ENCODE measurements at regions not wholly inside any gene's neighbourhood (a gene's known extent, or its start where the extent isn't known, plus 50 kb on each side); places are given as distances from the start of the nearest gene placed in this dataset.
"Not testable (repeated sequence)": the region's sequence is repeated elsewhere in the genome, so short reads cannot be mapped to it uniquely, and the experiment has no call there.

DNA sequence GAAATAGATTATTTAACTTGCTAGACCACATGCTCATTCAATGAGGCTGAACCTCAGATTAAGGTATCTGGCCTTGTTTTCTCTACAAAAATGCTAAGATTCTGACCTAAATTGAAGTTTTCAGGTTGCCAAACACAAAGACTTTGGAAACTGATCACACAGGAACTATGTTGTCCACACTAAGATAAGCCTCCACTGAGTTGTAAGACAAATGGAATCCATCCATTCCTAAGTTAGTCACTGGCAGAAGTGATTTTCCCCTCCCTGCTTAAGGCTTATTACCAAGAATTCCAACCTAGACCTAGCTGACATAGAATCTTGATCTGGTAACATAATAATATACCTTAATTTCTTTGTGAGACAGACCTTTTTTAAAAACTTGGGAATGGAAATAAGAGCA lies 608.1 kb downstream of the TENT5A start:
- CTCF ChIA-PET = no interaction called here
- intact Hi-C loops (cut with micrococcal nuclease) = no loop called here
- Mint-ChIP-seq H3K4me1 (ENCODE audit: low read depth) (no peaks in the 10 kb centered on the region), H3K4me3 (no peak overlapping the region), H3K27me3 (ENCODE audit: low read depth) (no peaks in the 10 kb centered on the region), H3K9me3 (no peaks in the 10 kb centered on the region), H3K27ac (no peak overlapping the region), H3K36me3 (ENCODE audit: low read depth) (no peaks in the 10 kb centered on the region)
- DNase-seq = no peak

DNA sequence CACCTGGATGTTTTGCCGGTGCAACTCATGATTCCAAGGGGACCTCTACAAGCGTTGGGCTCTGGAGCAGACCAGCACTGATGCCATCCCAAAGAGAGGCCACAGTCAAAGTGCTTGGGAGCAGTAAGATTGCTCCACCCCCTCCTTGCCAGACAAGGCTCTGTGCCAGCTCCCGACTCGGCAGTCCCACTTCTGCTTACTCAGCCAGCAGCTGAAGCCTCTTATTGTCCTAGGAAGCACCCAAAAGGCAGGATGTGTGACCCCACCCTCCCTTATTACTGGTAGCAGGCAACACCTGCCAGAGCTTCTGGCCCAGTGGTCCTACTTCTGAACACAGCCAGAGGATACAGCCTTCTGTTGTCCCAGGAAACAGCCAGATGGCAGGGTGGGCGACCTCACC lies 614.2 kb downstream of the TENT5A start:
- Mint-ChIP-seq H3K4me1 (ENCODE audit: low read depth) (no peaks in the 10 kb centered on the region), H3K9me3 (no peaks in the 10 kb centered on the region), H3K4me3 (no peak overlapping the region)

DNA sequence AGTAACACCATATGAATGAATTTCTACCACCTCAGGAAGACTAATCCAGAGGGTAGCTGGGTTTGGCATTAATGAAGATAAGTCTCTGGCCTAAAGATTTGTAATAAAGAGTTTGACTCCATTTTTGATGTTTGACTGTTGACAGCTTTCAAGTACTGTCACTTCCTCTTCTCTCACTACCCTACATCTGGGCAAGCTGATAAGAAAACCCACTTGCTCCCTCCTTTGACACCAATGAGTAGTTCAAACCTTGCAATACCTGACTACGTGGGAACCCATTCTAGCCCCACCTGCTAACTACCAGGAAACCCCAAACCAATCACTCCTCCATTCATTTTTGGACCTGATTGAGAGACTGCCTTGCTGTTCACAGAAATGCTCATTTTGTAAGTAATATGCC lies 621.5 kb downstream of the TENT5A start:
- H3K36me3 Mint-ChIP-seq (ENCODE audit: low read depth) = no peaks in the 10 kb centered on the region
- intact Hi-C loops (cut with micrococcal nuclease) = no loop called here
- H3K4me1 Mint-ChIP-seq (ENCODE audit: low read depth) = no peaks in the 10 kb centered on the region
- no peak overlapping the region for H3K4me3 Mint-ChIP-seq
- no peaks in the 10 kb centered on the region for H3K27me3 Mint-ChIP-seq (ENCODE audit: low read depth)
- CTCF ChIA-PET = no interaction called here
- H3K27ac Mint-ChIP-seq = no peak overlapping the region
- DNase-seq = no peak
- H3K9me3 Mint-ChIP-seq = no peaks in the 10 kb centered on the region

More for the DNA sequence above, 614.2 kb downstream of the TENT5A start:
- CTCF ChIA-PET = no interaction called here
- no peak for DNase-seq
- H3K27ac Mint-ChIP-seq = no peak overlapping the region
- no peaks in the 10 kb centered on the region for H3K36me3 Mint-ChIP-seq (ENCODE audit: low read depth)
- H3K27me3 Mint-ChIP-seq (ENCODE audit: low read depth) = no peaks in the 10 kb centered on the region
- intact Hi-C loops (cut with micrococcal nuclease) = no loop called here

DNA sequence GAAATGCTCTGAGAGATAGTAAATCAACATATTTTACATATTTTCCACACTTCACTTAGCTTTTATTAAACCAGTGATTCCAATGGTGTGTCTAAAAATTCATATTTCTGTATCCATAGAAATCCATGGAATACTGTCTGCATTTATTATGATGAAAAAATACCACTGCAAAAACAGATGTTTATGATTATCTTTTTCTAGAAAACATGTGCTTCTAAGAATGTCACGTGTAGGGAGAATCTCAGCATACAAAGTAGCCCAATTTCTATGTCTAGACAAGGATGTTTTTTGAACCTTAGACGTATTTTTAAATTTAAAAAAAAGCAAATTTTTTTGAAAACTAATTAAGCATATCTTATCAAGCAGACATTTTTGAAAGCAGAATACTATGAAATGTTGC lies 622.4 kb downstream of the TENT5A start:
- H3K4me1 Mint-ChIP-seq (ENCODE audit: low read depth) = no peaks in the 10 kb centered on the region
- CTCF ChIA-PET = no interaction called here
- intact Hi-C loops (cut with micrococcal nuclease) = no loop called here

DNA sequence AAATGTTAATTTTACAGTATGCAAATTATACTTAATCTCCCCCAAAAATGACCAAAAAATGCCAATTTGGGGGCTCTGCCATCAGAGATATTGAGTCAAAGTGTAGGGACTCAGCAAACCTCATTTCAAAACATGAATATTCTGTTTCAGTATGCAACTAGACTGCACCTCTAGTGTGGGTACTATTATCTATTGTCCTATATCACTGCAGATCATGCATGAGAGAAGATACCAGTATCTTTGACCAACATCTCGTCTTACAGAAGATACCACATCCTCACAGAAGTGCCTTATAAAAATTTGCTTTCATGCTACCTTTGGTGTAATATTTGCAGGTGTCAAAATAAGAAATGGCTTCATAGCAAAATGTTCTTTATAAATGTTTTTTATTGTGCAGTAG lies 623.8 kb downstream of the TENT5A start:
- H3K4me3 Mint-ChIP-seq = no peak overlapping the region
- H3K27me3 Mint-ChIP-seq (ENCODE audit: low read depth) = no peaks in the 10 kb centered on the region
- no peak overlapping the region for H3K27ac Mint-ChIP-seq
- no peaks in the 10 kb centered on the region for H3K4me1 Mint-ChIP-seq (ENCODE audit: low read depth)
- H3K9me3 Mint-ChIP-seq = no peaks in the 10 kb centered on the region
- no peak for DNase-seq
- intact Hi-C loops (cut with micrococcal nuclease) = no loop called here
- H3K36me3 Mint-ChIP-seq (ENCODE audit: low read depth) = no peaks in the 10 kb centered on the region
- CTCF ChIA-PET = no interaction called here

More for the DNA sequence above, 622.4 kb downstream of the TENT5A start:
- Mint-ChIP-seq H3K9me3 (no peaks in the 10 kb centered on the region), H3K36me3 (ENCODE audit: low read depth) (no peaks in the 10 kb centered on the region), H3K27ac (no peak overlapping the region), H3K4me3 (no peak overlapping the region), H3K27me3 (ENCODE audit: low read depth) (no peaks in the 10 kb centered on the region)
- no peak for DNase-seq

DNA sequence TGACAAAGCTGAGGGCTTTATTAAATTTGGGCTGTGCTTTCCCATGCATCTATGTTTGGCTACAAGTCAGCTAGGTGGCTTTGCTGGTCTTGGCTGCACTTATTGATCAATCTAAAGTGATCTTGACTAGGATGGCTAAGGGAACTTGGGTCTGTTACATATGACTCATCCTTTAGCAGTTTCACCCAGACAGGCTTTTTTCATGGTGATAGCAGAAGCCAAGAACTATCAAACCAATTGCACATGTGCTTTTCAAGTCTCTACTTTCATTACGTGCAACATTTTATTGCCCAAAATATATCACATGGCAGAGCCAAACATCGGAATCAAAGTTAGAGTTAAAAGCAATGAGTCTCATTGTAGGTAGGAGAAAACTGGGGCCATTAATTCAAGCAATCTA lies 626.3 kb downstream of the TENT5A start:
- CTCF ChIA-PET = no interaction called here
- no peaks in the 10 kb centered on the region for H3K4me1 Mint-ChIP-seq (ENCODE audit: low read depth)
- no peaks in the 10 kb centered on the region for H3K27me3 Mint-ChIP-seq (ENCODE audit: low read depth)
- DNase-seq = no peak
- H3K9me3 Mint-ChIP-seq = no peaks in the 10 kb centered on the region
- no peak overlapping the region for H3K27ac Mint-ChIP-seq
- no peaks in the 10 kb centered on the region for H3K36me3 Mint-ChIP-seq (ENCODE audit: low read depth)
- no peak overlapping the region for H3K4me3 Mint-ChIP-seq
- intact Hi-C loops (cut with micrococcal nuclease) = no loop called here

DNA sequence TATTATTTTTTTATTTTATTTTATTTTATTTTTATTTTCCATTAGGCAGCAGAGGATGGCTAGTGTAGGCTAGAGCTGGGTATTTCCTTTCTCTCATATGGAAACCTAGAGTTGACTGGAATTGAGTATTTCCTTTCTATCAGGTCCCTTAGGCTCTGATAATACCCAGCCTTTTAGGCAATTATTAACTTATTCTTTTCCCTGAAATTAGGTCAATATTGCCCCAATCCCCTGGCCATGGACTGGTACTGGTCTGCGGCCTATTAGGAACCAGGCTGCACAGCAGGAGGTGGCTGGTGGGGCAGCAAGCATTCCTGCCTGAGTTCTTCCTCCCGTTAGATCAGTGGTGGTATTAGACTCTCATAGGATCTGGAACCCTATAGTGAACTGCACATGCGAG lies 632.2 kb downstream of the TENT5A start:
- intact Hi-C loops (cut with micrococcal nuclease) = no loop called here
- no peak overlapping the region for H3K4me3 Mint-ChIP-seq
- H3K4me1 Mint-ChIP-seq (ENCODE audit: low read depth) = no peaks in the 10 kb centered on the region
- no peaks in the 10 kb centered on the region for H3K27me3 Mint-ChIP-seq (ENCODE audit: low read depth)
- H3K27ac Mint-ChIP-seq = no peak overlapping the region
- DNase-seq = no peak
- CTCF ChIA-PET = no interaction called here
- H3K36me3 Mint-ChIP-seq (ENCODE audit: low read depth) = no peaks in the 10 kb centered on the region
- H3K9me3 Mint-ChIP-seq = no peaks in the 10 kb centered on the region

DNA sequence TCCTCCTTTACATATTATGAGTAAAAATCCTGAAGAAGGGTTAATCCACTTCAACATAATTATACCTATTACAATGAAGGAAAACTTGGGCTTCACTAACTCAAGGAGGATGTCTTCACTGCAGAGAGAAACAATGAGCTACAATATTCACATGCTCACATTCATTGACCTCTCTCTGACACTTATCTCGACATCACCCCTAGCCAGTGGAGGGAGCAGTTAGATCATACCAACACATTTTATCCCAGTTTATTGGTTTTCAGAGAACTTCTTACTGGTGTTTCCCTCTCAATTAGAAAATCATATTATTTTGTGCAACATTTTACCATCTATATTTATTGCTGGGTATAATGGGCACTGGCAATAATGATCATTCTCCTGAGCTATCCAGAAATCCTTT lies 646.5 kb downstream of the TENT5A start:
- Mint-ChIP-seq H3K27me3 (ENCODE audit: low read depth) (no peaks in the 10 kb centered on the region), H3K4me3 (no peak overlapping the region), H3K4me1 (ENCODE audit: low read depth) (no peaks in the 10 kb centered on the region), H3K9me3 (peaks cover 2% of the 10 kb centered on the region), H3K36me3 (ENCODE audit: low read depth) (no peaks in the 10 kb centered on the region), H3K27ac (no peak overlapping the region)
- intact Hi-C loops (cut with micrococcal nuclease) = no loop called here
- CTCF ChIA-PET = no interaction called here
- no peak for DNase-seq

DNA sequence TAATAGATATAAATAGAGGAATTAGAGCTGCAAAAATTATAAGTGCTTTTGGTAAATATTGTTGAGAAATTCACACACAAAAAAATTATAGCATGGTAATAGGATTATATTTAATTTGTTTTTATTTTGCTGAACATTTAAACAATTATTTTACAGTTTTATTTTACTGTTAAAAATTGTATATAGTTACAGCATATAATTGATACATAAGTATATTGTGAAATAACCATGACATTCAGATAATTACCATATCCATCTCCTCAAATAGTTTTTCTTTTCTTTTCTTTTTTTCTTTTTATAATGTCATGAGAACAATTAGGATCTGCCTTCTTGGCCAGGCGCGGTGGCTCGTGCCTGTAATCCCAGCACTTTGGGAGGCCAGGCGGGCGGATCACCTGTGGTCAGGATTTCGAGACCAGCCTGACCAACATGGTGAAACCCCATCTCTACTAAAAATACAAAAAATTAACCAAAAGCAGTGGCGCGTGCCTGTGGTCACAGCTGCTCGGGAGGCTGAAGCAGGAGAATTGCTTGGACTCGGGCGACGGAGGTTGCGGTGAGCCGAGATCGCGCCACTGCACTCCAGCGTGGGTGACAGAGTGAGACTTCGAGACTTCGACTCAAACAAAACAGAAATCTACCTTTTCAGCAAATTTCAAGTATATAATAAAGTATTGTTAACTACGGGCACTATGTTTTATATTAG lies 654.2 kb downstream of the TENT5A start:
- Mint-ChIP-seq H3K27me3 (ENCODE audit: low read depth) (no peaks in the 10 kb centered on the region), H3K4me1 (ENCODE audit: low read depth) (no peaks in the 10 kb centered on the region), H3K9me3 (peaks cover 8% of the 10 kb centered on the region), H3K27ac (no peak overlapping the region), H3K36me3 (ENCODE audit: low read depth) (no peaks in the 10 kb centered on the region), H3K4me3 (no peak overlapping the region)
- no peak for DNase-seq
- CTCF ChIA-PET = no interaction called here
- intact Hi-C loops (cut with micrococcal nuclease) = no loop called here

DNA sequence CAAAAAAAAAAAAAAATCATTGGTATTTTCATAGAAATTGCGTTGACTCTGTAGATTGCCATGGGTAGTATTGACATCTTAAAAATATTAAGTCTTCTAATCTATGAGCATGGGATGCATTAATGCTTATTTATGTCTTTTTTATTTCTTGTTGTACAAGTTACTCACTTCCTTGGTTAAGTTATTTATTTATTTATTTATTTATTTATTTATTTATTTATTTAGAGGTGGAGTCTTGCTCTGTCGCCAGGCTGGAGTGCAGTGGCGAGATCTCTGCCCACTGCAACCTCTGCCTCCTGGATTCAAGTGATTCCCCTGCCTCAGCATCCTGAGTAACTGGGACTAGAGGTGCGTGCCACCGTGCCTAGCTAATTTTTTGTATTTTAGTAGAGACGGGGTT lies 656.0 kb downstream of the TENT5A start:
- intact Hi-C loops (cut with micrococcal nuclease); H3K27ac Mint-ChIP-seq; DNase-seq; H3K27me3 Mint-ChIP-seq (ENCODE audit: low read depth); H3K36me3 Mint-ChIP-seq (ENCODE audit: low read depth); H3K4me3 Mint-ChIP-seq; H3K4me1 Mint-ChIP-seq (ENCODE audit: low read depth): not testable (repeated sequence)
- H3K9me3 Mint-ChIP-seq = peaks cover 10% of the 10 kb centered on the region
- CTCF ChIA-PET = interaction anchor here (0.7 kb wide), 1 partner anchor 485 kb away, joined by 3 read pairs; no protein-coding TSS in a partner anchor

DNA sequence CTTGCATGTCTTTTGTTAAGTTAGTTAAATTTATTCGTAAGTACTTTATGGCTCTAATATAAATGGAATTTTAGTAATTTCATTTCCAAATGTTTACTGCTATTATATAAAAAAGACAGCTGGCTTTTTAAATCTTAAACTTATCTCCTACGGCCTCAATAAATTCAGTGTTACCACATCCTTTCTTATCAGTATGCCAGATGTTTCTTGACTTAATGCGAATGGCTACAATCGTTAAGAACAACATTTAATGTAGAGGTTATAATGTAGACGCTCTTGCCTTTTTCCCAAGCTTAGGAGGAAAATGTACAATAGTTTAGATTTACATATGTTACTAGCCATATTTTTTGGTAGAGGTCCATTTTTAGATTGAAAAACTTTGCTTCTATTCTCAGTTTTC lies 659.4 kb downstream of the TENT5A start:
- no peak overlapping the region for H3K27ac Mint-ChIP-seq
- peaks cover 8% of the 10 kb centered on the region for H3K9me3 Mint-ChIP-seq
- no peak overlapping the region for H3K4me3 Mint-ChIP-seq
- H3K27me3 Mint-ChIP-seq (ENCODE audit: low read depth) = no peaks in the 10 kb centered on the region
- intact Hi-C loops (cut with micrococcal nuclease) = no loop called here
- CTCF ChIA-PET = no interaction called here
- H3K36me3 Mint-ChIP-seq (ENCODE audit: low read depth) = no peaks in the 10 kb centered on the region
- H3K4me1 Mint-ChIP-seq (ENCODE audit: low read depth) = no peaks in the 10 kb centered on the region
- no peak for DNase-seq

DNA sequence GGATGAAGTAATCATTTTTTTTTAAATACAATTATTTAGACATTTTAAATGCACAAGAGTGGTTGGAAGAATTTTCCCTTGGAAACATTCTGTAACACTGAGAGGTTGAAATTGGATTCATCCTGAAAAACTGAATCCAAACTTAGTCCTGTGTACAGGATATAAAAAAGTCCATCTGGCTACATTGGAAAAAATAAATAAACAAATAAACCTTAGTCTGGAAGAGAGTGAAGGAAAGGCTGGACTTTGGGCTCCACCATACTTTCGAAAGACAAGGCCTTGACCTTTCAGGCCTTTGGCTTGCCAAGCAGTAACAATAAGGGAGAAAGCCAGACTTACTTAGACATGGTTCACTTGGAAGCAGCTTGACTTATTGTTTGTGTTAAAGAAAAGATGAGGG lies 664.3 kb downstream of the TENT5A start:
- intact Hi-C loops (cut with micrococcal nuclease) = no loop called here
- CTCF ChIA-PET = no interaction called here
- no peak for DNase-seq
- Mint-ChIP-seq H3K27ac (no peak overlapping the region), H3K4me1 (ENCODE audit: low read depth) (no peaks in the 10 kb centered on the region), H3K9me3 (peaks cover 1% of the 10 kb centered on the region), H3K4me3 (no peak overlapping the region), H3K27me3 (ENCODE audit: low read depth) (no peaks in the 10 kb centered on the region), H3K36me3 (ENCODE audit: low read depth) (no peaks in the 10 kb centered on the region)

DNA sequence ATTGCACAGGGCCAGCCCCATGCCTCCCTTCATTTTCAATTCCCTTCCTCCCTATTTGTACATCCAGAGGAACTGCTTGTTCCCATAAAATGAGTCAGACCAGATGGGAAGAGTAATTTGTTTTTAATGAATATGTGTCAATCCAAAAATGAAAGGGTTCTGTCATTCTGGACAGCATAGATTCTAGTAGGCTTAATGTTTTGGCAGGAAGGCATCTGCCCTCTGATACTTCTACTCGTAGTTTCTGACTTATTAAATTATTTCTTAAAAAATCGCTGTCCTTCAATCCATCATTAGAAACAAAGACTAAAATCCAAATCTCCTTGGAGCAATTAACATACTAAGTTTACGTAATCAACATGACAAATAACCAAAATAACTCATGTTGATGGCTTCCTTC lies 665.5 kb downstream of the TENT5A start:
- H3K27me3 Mint-ChIP-seq (ENCODE audit: low read depth) = no peaks in the 10 kb centered on the region
- no peak for DNase-seq
- no peaks in the 10 kb centered on the region for H3K4me1 Mint-ChIP-seq (ENCODE audit: low read depth)
- no peak overlapping the region for H3K27ac Mint-ChIP-seq
- no peak overlapping the region for H3K4me3 Mint-ChIP-seq
- no peaks in the 10 kb centered on the region for H3K36me3 Mint-ChIP-seq (ENCODE audit: low read depth)
- no peaks in the 10 kb centered on the region for H3K9me3 Mint-ChIP-seq
- intact Hi-C loops (cut with micrococcal nuclease) = no loop called here
- CTCF ChIA-PET = no interaction called here

DNA sequence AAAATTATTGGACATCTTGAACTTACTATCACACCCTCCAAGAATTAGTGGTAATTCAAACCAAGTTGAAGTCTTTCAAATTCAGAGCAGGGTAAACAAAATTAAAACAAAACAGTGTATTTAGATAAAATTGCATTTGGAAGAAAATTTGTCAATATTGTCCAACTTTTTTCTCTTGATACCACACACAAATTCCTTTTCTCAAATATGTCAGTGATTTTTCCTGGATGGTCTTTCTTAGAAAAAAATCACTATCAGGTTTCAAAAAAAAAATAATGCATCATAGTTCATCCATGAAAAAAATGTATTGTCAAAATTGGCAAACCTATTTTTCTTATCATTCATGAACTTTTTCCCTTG lies 667.1 kb downstream of the TENT5A start:
- Mint-ChIP-seq H3K4me1 (ENCODE audit: low read depth) (no peaks in the 10 kb centered on the region), H3K36me3 (ENCODE audit: low read depth) (no peaks in the 10 kb centered on the region), H3K27ac (no peak overlapping the region), H3K4me3 (no peak overlapping the region), H3K9me3 (peaks cover 2% of the 10 kb centered on the region), H3K27me3 (ENCODE audit: low read depth) (no peaks in the 10 kb centered on the region)
- CTCF ChIA-PET = no interaction called here
- no peak for DNase-seq
- intact Hi-C loops (cut with micrococcal nuclease) = no loop called here
